ENCODE measurements at regions not wholly inside any gene's neighbourhood (a gene's known extent, or its start where the extent isn't known, plus 50 kb on each side); places are given as distances from the start of the nearest gene placed in this dataset.

GRCh38 chr3:19711160-19711782 is 222.7 kb downstream of the EFHB start:
- ATAC-seq (no peak), DNase-seq (no peak)
- no peaks in the 10 kb centered on the region for H3K27me3 ChIP-seq (ENCODE audit: insufficient read depth in 3 of 3, low read length in 2 of 3)

GRCh38 chr3:19702416-19703078 is 231.5 kb downstream of the EFHB start:
- Histone ChIP-seq H3K4me1 (no peaks in the 10 kb centered on the region), H3K27ac (no peak overlapping the region), H3K4me3 (no peak overlapping the region), H3K9me3 (no peaks in the 10 kb centered on the region), H3K36me3 (ENCODE audit: insufficient read depth in 1 of 2, low read depth in 1 of 2) (no peaks in the 10 kb centered on the region), H3K27me3 (ENCODE audit: insufficient read depth in 3 of 3, low read length in 2 of 3) (no peaks in the 10 kb centered on the region)
- ATAC-seq (no peak), DNase-seq (no peak)
- TF ChIP-seq, protein P1, sequence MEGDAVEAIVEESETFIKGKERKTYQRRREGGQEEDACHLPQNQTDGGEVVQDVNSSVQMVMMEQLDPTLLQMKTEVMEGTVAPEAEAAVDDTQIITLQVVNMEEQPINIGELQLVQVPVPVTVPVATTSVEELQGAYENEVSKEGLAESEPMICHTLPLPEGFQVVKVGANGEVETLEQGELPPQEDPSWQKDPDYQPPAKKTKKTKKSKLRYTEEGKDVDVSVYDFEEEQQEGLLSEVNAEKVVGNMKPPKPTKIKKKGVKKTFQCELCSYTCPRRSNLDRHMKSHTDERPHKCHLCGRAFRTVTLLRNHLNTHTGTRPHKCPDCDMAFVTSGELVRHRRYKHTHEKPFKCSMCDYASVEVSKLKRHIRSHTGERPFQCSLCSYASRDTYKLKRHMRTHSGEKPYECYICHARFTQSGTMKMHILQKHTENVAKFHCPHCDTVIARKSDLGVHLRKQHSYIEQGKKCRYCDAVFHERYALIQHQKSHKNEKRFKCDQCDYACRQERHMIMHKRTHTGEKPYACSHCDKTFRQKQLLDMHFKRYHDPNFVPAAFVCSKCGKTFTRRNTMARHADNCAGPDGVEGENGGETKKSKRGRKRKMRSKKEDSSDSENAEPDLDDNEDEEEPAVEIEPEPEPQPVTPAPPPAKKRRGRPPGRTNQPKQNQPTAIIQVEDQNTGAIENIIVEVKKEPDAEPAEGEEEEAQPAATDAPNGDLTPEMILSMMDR (IDR thresholded peaks at IDR 0.05) = no peak
- intact Hi-C loops (cut with DNase I) = no loop called here
- WGBS, 3 donors = 86 to 96% (median 92%) methylated on average over 51 to 60 of the region's 60 CpGs

More at GRCh38 chr3:19711160-19711782, 222.7 kb downstream of the EFHB start:
- intact Hi-C loops (cut with DNase I) = no loop called here
- TF ChIP-seq, protein P1 (IDR thresholded peaks at IDR 0.05) = no peak
- Histone ChIP-seq H3K9me3 (no peaks in the 10 kb centered on the region), H3K4me1 (no peaks in the 10 kb centered on the region), H3K4me3 (no peak overlapping the region), H3K36me3 (ENCODE audit: insufficient read depth in 1 of 2, low read depth in 1 of 2) (no peaks in the 10 kb centered on the region), H3K27ac (no peak overlapping the region)

GRCh38 chr3:19688767-19689166 is 245.2 kb downstream of the EFHB start:
- H3K36me3 ChIP-seq (ENCODE audit: insufficient read depth in 1 of 2, low read depth in 1 of 2) = no peaks in the 10 kb centered on the region
- ATAC-seq = no peak
- H3K9me3 ChIP-seq = peaks cover 4% of the 10 kb centered on the region
- TF ChIP-seq, protein P1 (IDR thresholded peaks at IDR 0.05) = no peak
- no peaks in the 10 kb centered on the region for H3K27me3 ChIP-seq (ENCODE audit: insufficient read depth in 3 of 3, low read length in 2 of 3)
- intact Hi-C loops (cut with DNase I) = no loop called here
- WGBS, 3 donors = 50 to 78% (median 58%) methylated on average over 2 of the region's 2 CpGs
- no peaks in the 10 kb centered on the region for H3K4me1 ChIP-seq
- DNase-seq = no peak
- H3K4me3 ChIP-seq = no peak overlapping the region
- no peak overlapping the region for H3K27ac ChIP-seq

DNA sequence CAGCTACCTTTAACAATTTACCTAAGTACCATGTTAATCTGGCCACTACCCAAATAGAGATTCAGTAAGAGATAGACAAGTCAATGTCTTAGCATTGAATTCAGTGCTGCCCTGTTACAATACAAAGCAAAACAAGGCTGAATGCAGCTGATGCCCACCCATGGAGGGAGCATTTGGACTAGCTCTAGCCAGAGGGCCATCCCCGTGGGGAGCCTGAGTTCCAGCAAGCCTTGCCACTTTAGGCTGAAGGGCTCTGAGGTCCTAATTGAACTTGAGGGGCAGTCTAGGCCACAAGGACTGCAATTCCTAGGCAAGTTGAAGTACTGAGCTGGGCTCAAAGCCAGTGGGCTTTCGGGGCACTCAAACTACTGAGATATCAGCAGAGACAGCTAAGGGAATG is 265.9 kb downstream of the EFHB start:
- ATAC-seq (no peak), DNase-seq (no peak)
- H3K36me3 ChIP-seq (ENCODE audit: insufficient read depth in 1 of 2, low read depth in 1 of 2) = no peaks in the 10 kb centered on the region
- 76 to 85% (median 79%) methylated on average over 2 of the region's 2 CpGs for WGBS, 3 donors
- no peaks in the 10 kb centered on the region for H3K27me3 ChIP-seq (ENCODE audit: insufficient read depth in 3 of 3, low read length in 2 of 3)
- TF ChIP-seq, protein P1 (IDR thresholded peaks at IDR 0.05) = no peak
- intact Hi-C loops (cut with DNase I) = no loop called here
- H3K4me1 ChIP-seq = no peaks in the 10 kb centered on the region
- H3K4me3 ChIP-seq = no peak overlapping the region
- H3K9me3 ChIP-seq = no peaks in the 10 kb centered on the region
- H3K27ac ChIP-seq = no peak overlapping the region

GRCh38 chr3:19662486-19662885 is 271.5 kb downstream of the EFHB start:
- no peaks in the 10 kb centered on the region for H3K36me3 ChIP-seq (ENCODE audit: insufficient read depth in 1 of 2, low read depth in 1 of 2)
- H3K27ac ChIP-seq = no peak overlapping the region
- 79 to 83% (median 80%) methylated on average over 6 of the region's 6 CpGs for WGBS, 3 donors
- H3K4me1 ChIP-seq = no peaks in the 10 kb centered on the region
- TF ChIP-seq, protein P1 (IDR thresholded peaks at IDR 0.05) = no peak
- no peak for ATAC-seq
- no peak for DNase-seq
- H3K27me3 ChIP-seq (ENCODE audit: insufficient read depth in 3 of 3, low read length in 2 of 3) = no peaks in the 10 kb centered on the region
- intact Hi-C loops (cut with DNase I) = no loop called here
- H3K9me3 ChIP-seq = no peaks in the 10 kb centered on the region
- no peak overlapping the region for H3K4me3 ChIP-seq
